ENCODE measurements at regions not wholly inside any gene's neighbourhood (a gene's known extent, or its start where the extent isn't known, plus 50 kb on each side); places are given as distances from the start of the nearest gene placed in this dataset.
"Not testable (repeated sequence)": the region's sequence is repeated elsewhere in the genome, so short reads cannot be mapped to it uniquely, and the experiment has no call there.

DNA sequence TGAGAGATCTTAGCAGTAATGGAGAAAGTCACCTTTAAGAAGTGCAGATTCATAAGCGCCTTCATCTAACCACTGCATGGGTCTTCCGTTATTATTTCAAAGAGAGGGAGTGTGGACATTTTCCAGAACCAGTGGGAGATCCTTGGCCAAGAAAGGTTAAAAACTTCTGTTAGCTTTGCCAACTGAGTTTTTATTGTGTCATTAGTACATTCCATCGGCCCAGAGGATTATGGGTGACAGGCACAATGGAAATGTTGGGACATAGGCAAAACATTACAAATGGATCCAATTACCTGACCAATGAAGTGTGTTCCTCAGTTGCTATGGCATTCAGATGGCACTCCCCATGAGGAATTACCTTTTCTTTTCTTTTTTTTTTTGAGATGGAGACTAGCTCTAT lies 115.5 kb downstream of the PPIAL4G start:
- no peak for TF ChIP-seq EZH2 (IDR thresholded peaks at IDR 0.05; ENCODE audit: borderline replicate concordance)
- no peak for TF ChIP-seq EZH2phosphoT487 (IDR thresholded peaks at IDR 0.05; ENCODE audit: low read depth, severe bottlenecking, unreplicated experiment)
- TF ChIP-seq, protein P1, sequence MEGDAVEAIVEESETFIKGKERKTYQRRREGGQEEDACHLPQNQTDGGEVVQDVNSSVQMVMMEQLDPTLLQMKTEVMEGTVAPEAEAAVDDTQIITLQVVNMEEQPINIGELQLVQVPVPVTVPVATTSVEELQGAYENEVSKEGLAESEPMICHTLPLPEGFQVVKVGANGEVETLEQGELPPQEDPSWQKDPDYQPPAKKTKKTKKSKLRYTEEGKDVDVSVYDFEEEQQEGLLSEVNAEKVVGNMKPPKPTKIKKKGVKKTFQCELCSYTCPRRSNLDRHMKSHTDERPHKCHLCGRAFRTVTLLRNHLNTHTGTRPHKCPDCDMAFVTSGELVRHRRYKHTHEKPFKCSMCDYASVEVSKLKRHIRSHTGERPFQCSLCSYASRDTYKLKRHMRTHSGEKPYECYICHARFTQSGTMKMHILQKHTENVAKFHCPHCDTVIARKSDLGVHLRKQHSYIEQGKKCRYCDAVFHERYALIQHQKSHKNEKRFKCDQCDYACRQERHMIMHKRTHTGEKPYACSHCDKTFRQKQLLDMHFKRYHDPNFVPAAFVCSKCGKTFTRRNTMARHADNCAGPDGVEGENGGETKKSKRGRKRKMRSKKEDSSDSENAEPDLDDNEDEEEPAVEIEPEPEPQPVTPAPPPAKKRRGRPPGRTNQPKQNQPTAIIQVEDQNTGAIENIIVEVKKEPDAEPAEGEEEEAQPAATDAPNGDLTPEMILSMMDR (IDR thresholded peaks at IDR 0.05; ENCODE audit: poor library complexity), result no peak
- no peaks in the 10 kb centered on the region for H3K79me2 ChIP-seq
- H3K9me2 ChIP-seq (replicated peaks; ENCODE audit: insufficient read depth), result no peaks in the 10 kb centered on the region
- no peak overlapping the region for H2AFZ ChIP-seq
- no peaks in the 10 kb centered on the region for H4K20me1 ChIP-seq (ENCODE audit: insufficient read depth, poor library complexity, severe bottlenecking)
- H3K27ac ChIP-seq, result no peak overlapping the region
- WGBS (ENCODE audit: low lambda C conversion rate, missing lambda C conversion rate), result 83% methylated on average over 3 of the region's 3 CpGs
- H3K27me3 ChIP-seq, result peaks cover 8% of the 10 kb centered on the region
- H3K4me3 ChIP-seq, result no peak overlapping the region
- H3K9me3 ChIP-seq (ENCODE audit: low read depth), result no peaks in the 10 kb centered on the region
- no peaks in the 10 kb centered on the region for H3K4me1 ChIP-seq (ENCODE audit: insufficient read depth)
- no peaks in the 10 kb centered on the region for H3K36me3 ChIP-seq (replicated peaks; ENCODE audit: insufficient read depth, low read depth)
- no peak overlapping the region for H3K4me2 ChIP-seq
- DNase-seq (ENCODE audit: low spot score), result no peak

DNA sequence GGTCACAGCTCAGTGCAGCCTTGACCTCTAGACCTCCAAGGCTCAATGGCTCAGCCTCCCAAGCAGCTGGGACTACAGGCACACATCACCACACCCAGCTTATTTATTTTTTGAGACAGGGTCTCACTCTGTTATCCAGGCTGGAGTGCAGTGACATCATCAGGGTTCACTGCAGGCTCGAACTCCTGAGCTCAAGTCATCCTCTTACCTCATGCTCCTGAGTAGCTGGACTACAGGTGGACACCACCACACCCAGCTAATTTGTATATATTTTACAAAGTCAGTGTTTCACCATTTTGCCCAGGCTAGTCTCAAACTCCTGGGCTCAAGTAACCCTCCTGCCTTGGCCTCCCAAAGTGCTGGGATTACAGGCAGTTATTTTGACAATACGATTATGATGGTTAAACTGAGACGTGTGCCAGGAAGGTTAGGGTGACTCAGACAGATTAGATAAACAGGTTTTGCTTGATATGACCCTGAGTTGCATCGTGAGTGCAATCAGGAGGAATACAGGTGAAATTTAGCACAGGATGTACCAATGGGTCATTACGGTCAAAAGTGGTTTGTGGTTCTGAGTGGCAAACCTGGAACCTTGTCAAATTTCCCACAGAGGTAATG lies 116.9 kb downstream of the PPIAL4G start:
- not testable (repeated sequence) for H3K79me2 ChIP-seq; H2AFZ ChIP-seq; H3K27ac ChIP-seq; H3K4me1 ChIP-seq (ENCODE audit: insufficient read depth); H3K4me2 ChIP-seq; H3K9me3 ChIP-seq (ENCODE audit: low read depth); H3K4me3 ChIP-seq; DNase-seq (ENCODE audit: low spot score); H4K20me1 ChIP-seq (ENCODE audit: insufficient read depth, poor library complexity, severe bottlenecking); H3K9me2 ChIP-seq (replicated peaks; ENCODE audit: insufficient read depth); H3K36me3 ChIP-seq (replicated peaks; ENCODE audit: insufficient read depth, low read depth)
- H3K27me3 ChIP-seq, result peaks cover 11% of the 10 kb centered on the region
- 83% methylated on average over 5 of the region's 5 CpGs for WGBS (ENCODE audit: low lambda C conversion rate, missing lambda C conversion rate)

DNA sequence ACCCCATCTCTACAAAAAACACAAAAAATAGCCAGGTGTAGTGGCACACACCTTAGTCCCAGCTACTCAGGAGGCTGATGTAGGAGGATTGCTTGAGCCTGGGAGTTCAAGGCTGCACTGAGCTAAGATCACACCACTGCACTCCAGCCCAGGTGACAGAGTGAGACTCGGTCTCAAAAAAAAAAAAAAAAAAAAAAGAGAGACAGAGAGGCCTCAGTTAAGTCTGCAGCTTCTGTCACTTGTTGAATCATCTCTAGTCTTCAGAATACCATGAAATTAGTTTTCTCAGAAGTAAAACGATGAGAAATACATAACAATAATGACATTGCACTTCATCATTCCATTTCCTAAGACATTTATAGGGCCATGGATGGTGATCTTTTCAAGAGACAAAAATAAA lies 118.0 kb downstream of the PPIAL4G start:
- H3K36me3 ChIP-seq (replicated peaks; ENCODE audit: insufficient read depth, low read depth); H3K9me2 ChIP-seq (replicated peaks; ENCODE audit: insufficient read depth); H2AFZ ChIP-seq; H3K9me3 ChIP-seq (ENCODE audit: low read depth); H3K79me2 ChIP-seq; H3K27ac ChIP-seq; H3K4me3 ChIP-seq; H3K4me1 ChIP-seq (ENCODE audit: insufficient read depth); H4K20me1 ChIP-seq (ENCODE audit: insufficient read depth, poor library complexity, severe bottlenecking); H3K4me2 ChIP-seq; DNase-seq (ENCODE audit: low spot score): not testable (repeated sequence)
- WGBS (ENCODE audit: low lambda C conversion rate, missing lambda C conversion rate), result 74% methylated on average over 2 of the region's 2 CpGs
- peaks cover 15% of the 10 kb centered on the region for H3K27me3 ChIP-seq

DNA sequence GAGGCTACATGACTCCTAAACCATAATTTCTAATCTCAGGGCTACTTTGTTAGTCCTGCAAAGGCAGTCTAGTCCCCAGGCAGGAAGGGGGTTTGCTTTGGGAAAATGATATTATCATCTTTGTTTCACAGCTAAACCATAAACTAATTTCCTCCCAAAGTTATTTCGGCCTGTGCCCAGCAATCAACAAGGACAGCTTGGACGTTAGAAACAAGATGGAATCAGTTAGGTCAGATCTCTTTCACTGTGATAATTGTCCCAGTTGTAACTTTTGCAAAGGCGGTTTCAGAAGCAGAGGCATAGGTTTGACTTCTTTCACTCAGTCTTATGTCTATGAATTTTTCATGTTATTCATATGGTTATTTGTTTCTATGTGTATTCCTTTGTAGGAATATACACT lies 119.1 kb downstream of the PPIAL4G start:
- 82% methylated on average over 3 of the region's 3 CpGs for WGBS (ENCODE audit: low lambda C conversion rate, missing lambda C conversion rate)

DNA sequence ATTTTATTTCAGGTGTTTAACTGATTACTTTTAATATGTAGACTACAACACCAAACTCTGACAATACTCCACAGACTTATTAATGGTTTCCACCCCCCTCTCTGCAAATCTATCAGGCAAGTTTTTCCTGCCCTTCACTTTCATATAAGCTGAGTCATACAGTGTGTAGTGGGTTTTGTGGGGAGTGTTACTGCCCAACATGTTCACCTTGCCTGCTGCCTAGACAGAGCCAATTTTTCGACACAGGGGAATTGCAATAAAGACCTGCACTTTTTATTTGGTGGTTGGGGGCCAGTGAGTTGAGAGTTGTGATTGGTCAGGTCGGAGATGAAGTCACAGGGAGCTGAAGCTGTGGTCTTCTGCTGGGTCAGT lies 119.7 kb downstream of the PPIAL4G start:
- WGBS (ENCODE audit: low lambda C conversion rate, missing lambda C conversion rate), result 96% methylated on average over 2 of the region's 2 CpGs
- Histone ChIP-seq H3K79me2 (no peaks in the 10 kb centered on the region), H3K27ac (no peak overlapping the region), H4K20me1 (ENCODE audit: insufficient read depth, poor library complexity, severe bottlenecking) (no peaks in the 10 kb centered on the region), H3K9me2 (replicated peaks; ENCODE audit: insufficient read depth) (no peaks in the 10 kb centered on the region), H3K9me3 (ENCODE audit: low read depth) (no peaks in the 10 kb centered on the region), H3K36me3 (replicated peaks; ENCODE audit: insufficient read depth, low read depth) (no peaks in the 10 kb centered on the region), H3K27me3 (peaks cover 15% of the 10 kb centered on the region), H3K4me1 (ENCODE audit: insufficient read depth) (no peaks in the 10 kb centered on the region), H3K4me2 (no peak overlapping the region), H3K4me3 (no peak overlapping the region), H2AFZ (no peak overlapping the region)
- no peak for DNase-seq (ENCODE audit: low spot score)
- no peak for TF ChIP-seq EZH2phosphoT487 (IDR thresholded peaks at IDR 0.05; ENCODE audit: low read depth, severe bottlenecking, unreplicated experiment)
- TF ChIP-seq EZH2 (IDR thresholded peaks at IDR 0.05; ENCODE audit: borderline replicate concordance), result no peak
- TF ChIP-seq, protein P1 (IDR thresholded peaks at IDR 0.05; ENCODE audit: poor library complexity), result no peak

More for the DNA sequence above, 119.1 kb downstream of the PPIAL4G start:
- not testable (repeated sequence) for H3K36me3 ChIP-seq (replicated peaks; ENCODE audit: insufficient read depth, low read depth); H3K79me2 ChIP-seq; H3K9me3 ChIP-seq (ENCODE audit: low read depth); H4K20me1 ChIP-seq (ENCODE audit: insufficient read depth, poor library complexity, severe bottlenecking); H3K4me1 ChIP-seq (ENCODE audit: insufficient read depth); H3K4me3 ChIP-seq; H3K9me2 ChIP-seq (replicated peaks; ENCODE audit: insufficient read depth); H3K27ac ChIP-seq; H2AFZ ChIP-seq; DNase-seq (ENCODE audit: low spot score); H3K4me2 ChIP-seq
- peaks cover 15% of the 10 kb centered on the region for H3K27me3 ChIP-seq
